ENCODE measurements at regions not wholly inside any gene's neighbourhood (a gene's known extent, or its start where the extent isn't known, plus 50 kb on each side); places are given as distances from the start of the nearest gene placed in this dataset.
"Not testable (repeated sequence)": the region's sequence is repeated elsewhere in the genome, so short reads cannot be mapped to it uniquely, and the experiment has no call there.

DNA sequence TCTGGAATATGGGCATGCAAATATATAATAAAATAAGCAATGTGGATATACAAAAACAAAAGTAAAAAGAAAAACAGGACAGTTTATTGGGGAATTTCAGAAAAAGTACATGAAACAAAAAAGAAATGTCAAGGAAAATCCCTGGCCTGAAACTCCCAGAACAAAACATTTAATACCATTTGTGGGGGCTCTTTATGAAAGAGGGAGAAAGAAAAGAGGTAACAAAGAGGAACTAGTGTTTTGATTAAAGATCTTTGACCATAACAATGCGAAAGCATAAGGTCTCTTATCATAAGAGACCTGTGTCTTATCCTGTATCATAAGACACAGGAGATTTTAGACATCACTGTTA lies 88.6 kb upstream of the ARID1B start:
- DNase-seq, result no peak

DNA sequence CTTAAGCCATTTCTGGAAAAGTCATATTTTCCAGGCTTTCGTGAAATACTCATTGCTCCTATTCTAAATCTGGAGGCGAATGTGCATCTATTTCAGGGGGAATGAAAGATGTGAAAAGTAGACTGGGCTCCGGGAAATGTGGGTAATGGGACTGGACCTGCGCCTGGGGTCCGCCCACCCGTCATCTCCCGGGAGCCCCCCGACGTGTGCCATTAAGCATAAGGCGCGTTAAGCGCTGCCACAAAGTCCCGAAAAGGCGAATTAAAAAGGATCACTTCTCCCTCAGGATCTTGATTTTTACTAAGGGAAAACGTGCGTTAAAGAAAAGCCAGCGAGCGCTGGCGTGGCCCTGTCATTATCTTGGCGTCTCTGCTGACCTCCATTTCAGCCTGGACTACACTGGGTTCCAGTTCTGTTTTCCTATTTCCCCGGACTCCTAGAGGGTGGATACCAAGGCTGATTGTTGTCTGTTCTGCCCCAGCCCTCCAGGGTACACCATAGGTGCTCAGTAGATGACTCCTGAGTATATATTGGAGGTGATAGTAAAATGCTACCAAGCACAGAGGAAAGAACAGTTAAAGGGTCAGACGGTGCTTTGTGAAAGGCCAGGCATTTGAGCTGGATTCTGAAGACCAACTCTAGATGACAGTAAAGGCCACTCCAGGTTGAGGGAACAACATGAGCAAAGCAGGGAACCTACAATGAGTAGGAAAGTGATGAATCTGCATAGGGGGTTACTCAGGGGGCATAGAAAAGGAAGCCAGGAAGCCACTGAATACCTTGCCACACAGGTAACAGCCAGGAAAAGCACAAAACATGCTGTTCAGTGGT lies 89.2 kb upstream of the ARID1B start:
- no peak for DNase-seq

DNA sequence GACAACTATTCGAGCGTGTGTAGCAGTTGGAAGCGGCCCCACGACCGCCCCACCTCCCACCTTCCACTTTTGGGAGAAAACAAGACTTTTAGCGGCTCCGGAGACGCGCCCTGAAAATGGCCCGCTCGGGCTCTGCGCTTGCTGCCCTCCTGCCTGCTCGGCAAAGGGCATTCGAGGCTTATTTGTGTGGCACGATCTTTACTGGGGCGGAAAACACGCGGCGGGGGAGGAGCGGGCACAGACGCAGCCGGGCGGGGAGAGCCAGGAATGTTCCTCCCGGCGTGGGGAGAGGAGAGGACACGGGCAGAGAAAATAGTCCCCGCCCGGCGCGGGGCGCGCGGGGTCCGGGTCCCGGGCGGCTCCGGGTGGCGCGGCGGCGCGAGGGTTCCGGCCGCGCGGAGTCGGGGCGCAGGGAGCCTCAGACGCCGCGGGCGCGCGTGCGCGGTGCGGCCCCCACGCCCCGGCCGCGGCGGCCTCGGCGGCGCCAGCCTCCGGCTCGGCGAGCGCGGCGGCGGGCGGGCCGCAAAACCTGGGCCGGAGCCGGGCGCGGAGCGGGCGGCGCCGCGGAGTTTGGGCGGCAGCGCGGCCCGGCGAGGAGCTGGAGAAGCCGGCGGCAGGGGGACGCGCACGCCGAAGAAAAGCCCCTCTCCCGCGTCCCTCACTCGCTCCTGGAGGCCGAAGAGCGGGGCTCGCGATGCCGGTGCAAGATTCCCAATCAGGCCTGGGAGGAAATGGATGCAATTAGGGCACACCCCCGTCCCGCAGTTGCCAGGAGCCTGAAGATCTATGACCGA lies 90.0 kb upstream of the ARID1B start:
- peak; percentile 68 to 88 for DNase-seq

DNA sequence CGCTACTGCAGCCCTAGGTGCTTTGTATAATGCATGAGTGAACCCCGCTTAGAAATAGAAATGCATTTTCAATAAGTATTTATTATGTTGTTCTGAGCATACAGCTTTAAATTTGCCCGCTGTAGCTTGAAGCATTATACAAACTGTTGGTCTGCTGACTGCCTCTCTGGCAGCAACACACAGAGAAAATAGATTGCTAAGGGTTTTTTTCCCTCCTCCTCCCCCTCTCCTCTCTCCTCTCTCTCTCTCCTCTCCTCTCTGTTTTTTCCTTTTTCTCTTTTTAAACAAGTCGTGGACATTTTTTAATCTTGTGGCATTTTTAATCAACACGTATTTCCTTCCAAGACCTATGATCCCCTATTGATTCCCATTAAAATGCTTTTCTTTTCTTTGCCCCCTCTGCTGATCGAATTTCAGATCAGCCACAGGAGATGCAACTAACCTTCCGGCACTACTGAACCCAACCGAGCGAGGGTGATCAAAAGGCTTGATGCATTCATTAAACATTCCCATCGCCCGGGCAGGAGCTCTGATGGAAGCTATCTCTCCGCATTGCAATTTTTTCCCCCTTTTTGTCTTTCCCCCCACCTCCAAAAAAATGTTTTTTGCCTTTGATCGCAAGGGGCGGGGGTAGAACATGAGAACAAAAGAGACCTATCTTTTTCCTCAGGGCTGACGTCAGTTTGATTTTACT lies 90.7 kb upstream of the ARID1B start:
- DNase-seq, result peak in 1 of 2 donors; percentile 74

DNA sequence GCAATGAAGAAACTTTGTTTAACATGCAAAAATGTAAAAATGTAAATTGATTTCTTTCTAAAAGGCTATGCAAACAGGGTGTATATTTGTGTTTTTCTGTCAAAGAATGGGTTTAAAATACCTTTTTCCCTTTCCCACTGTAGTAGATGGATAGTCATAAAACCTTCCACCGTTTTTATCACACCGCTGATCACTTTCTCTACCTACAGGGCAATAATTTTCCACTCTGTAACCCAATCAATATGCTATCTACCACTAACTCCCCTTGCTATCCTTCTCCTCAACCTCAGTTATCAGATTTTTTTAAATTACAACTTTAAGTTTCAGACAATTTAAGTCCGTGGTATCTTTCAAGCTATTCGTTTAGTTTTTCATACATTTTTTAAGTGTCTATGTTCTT lies 91.4 kb upstream of the ARID1B start:
- DNase-seq, result no peak

DNA sequence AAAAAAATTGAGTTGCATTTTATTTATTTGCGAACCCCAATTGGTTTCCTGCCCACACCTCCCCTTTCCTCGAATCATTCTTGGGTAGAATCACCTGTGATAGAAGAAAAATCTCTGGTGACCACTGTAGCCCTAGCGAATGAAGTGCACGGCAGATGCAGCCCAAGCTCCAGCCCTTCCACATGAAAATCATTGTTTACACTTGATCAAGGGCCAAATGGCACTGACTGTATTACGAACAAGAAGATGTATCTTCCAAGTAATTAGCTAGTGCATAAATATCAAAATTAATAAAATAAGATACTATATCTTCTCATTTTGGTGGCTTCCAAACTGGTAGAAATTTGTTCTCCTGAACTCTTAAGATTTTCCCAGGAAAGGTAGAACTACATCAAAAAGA lies 93.4 kb upstream of the ARID1B start:
- DNase-seq, result no peak

- no peak for DNase-seq
Observed at GRCh38 chr6:156676721-156677120, 100.5 kb upstream of the ARID1B start.

GRCh38 chr6:156674197-156674596 lies 103.0 kb upstream of the ARID1B start:
- DNase-seq, result no peak

- not testable (repeated sequence) for DNase-seq
Observed at GRCh38 chr6:156670097-156670496, 107.1 kb upstream of the ARID1B start.

GRCh38 chr6:156662025-156662445 lies 115.1 kb upstream of the ARID1B start:
- no peak for DNase-seq

GRCh38 chr6:156660389-156660788 lies 116.8 kb upstream of the ARID1B start:
- DNase-seq, result no peak

GRCh38 chr6:156659822-156660198 lies 117.4 kb upstream of the ARID1B start:
- DNase-seq, result no peak

- DNase-seq, result no peak
Observed at GRCh38 chr6:156658966-156659821, 118.0 kb upstream of the ARID1B start.

GRCh38 chr6:156658186-156658965 lies 118.8 kb upstream of the ARID1B start:
- DNase-seq, result no peak

DNA sequence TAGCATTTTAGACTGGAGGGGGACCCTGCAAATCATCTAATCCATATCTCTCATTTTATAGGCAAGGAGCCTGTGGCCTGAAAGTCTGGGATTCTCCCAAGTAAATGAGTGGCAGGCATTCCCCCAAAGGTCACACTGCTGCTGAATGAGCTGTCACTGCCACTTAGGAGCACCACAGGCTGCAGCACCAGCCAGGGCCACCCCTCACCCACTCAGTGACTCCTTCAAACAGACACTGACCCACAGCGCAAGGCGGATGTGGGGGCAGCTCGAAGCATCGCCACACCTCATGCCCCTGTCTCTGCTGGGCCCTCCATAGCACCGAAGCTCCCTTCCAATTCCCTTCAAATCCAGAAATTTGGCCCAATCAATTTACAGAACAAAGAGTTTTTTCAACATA lies 119.9 kb upstream of the ARID1B start:
- no peak for DNase-seq

DNA sequence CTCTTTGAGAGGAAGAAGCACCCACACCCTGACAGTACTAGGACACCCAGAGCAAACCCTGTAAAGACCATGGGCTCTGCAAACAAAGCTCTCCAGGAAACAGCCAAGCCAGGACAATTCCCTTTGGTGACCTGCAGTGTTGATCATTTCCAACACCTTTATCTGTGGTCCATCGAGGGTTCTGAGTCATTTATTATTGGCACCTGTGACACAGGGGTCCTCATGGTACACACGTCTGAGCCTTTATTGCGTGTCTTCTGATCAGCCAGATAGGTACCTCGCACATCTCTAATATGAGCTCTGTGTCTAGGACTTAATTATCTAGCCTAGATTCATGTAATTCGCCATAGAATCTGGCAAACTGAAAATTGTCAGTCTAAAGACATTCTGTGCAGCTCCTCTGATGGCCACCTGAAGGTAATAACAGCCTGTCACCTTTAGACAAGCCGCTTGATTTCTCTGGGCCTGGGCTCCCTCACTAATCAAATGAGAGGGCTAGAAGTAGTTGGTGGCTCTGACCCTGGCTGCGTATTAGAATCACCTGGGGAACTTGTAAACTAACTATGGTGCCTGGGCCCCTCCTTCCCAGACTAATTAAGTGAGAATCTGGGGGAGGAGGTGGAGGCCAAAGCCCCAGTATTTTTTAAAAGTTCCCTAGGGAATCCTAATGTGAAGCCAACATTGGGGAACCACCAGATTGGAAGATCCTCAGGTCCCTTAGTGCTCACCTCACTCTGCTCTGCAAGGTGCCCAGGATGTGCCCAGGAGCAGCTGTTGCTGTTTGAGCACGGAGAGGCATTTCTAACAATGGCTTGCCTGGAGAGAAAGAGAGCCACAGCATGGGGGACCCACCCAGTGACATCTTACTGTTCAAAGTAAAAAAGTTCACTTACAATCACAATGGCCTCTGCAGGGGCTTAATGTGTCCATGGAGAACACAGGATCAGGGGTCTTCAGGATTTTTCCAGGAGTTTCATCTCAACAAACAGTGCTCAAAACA lies 122.0 kb upstream of the ARID1B start:
- DNase-seq, result no peak

GRCh38 chr6:156652231-156652750 lies 124.9 kb upstream of the ARID1B start:
- no peak for DNase-seq

- DNase-seq, result no peak
Observed at GRCh38 chr6:156651486-156651885, 125.7 kb upstream of the ARID1B start.

DNA sequence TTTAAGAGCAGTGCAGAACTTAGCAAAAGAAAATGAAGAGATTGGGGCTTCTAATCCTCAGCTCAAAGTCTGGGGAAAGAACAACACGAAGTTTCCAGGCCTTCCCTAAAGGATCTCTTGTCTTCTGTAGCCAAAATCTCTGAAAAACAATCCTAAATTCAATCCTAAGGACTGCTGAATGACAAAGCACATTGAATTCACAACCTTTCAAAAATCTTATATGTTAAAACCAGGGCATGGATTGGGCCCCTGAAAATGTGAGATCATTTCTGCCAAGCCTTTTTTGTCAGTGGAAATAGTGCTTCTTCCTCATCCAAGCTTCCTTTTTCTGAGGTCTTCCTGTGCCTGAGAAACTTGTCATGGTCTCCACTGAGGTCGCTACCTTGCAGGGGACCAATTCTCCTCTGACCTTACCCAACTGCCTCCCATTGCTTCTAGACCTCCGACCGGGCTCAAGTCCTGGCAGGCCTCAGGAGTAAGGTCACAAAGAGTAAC lies 126.2 kb upstream of the ARID1B start:
- DNase-seq, result no peak

DNA sequence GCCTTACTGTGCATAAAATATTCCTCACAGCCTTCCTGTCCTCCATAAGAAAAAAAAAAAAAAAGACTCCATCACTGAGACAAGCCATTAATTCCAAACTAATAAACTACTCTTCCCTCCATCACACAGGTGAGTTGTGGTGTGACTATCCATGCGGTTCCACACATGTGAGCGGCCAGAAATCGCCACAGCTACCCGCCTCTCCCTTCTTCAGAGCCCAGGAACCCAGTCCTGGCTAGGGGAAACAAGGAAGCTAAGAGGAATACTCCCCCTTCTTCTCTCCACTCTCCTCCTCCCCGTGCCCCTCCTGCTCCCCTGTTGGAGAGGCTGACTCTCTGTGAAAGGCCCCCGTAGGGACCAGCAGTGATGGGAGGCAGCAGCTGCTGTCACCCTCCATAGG lies 128.6 kb upstream of the ARID1B start:
- no peak for DNase-seq
